ENCODE measurements at regions not wholly inside any gene's neighbourhood (a gene's known extent, or its start where the extent isn't known, plus 50 kb on each side); places are given as distances from the start of the nearest gene placed in this dataset.
"Not testable (repeated sequence)": the region's sequence is repeated elsewhere in the genome, so short reads cannot be mapped to it uniquely, and the experiment has no call there.

DNA sequence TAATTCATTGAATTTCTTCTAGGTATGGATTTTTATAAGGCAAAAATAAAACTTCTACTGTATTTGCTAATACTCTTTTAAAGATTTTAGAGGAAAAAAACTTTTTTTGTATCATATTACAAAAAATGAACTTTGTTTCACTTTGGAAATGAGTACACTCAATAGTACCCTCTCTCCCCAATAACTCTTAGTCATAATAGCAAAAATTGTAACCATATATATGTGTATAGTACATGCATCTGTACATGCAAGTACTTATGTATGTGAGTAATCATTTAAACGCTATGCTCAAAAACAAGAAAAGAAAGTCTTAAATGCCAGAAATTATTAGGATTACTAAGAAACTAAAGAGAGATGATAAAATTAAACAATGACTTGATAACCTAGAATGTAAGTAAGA, 95.9 kb upstream of the HGF start:
- H3K27ac ChIP-seq = no peak overlapping the region

DNA sequence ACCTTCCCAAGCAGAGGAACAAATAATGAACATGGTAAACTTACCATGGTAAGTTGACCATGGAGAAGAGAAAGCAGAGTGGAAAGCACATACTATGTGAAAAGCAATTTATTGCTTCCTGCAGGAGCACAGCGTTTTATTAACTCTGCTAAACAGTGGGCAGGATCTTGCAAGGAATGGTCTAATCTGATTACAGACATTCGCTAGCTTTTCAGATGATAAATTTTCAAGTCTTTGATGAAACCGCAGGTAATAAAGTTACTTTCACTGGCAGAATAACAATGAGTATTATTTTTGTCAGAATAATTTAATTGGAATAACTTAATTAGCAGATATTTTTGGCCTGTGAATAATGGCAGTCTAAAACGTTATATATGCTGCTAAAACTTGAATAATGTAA, 89.6 kb upstream of the HGF start:
- Histone ChIP-seq H3K4me3 (no peak overlapping the region), H3K27ac (no peak overlapping the region), H3K9me3 (ENCODE audit: low read depth) (no peaks in the 10 kb centered on the region), H3K36me3 (no peaks in the 10 kb centered on the region), H3K4me1 (ENCODE audit: low read depth) (no peaks in the 10 kb centered on the region), H3K27me3 (no peaks in the 10 kb centered on the region)
- TF ChIP-seq, protein P1, sequence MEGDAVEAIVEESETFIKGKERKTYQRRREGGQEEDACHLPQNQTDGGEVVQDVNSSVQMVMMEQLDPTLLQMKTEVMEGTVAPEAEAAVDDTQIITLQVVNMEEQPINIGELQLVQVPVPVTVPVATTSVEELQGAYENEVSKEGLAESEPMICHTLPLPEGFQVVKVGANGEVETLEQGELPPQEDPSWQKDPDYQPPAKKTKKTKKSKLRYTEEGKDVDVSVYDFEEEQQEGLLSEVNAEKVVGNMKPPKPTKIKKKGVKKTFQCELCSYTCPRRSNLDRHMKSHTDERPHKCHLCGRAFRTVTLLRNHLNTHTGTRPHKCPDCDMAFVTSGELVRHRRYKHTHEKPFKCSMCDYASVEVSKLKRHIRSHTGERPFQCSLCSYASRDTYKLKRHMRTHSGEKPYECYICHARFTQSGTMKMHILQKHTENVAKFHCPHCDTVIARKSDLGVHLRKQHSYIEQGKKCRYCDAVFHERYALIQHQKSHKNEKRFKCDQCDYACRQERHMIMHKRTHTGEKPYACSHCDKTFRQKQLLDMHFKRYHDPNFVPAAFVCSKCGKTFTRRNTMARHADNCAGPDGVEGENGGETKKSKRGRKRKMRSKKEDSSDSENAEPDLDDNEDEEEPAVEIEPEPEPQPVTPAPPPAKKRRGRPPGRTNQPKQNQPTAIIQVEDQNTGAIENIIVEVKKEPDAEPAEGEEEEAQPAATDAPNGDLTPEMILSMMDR (IDR thresholded peaks at IDR 0.05; ENCODE audit: low read depth, low read length) = no peak
- no peak for DNase-seq (ENCODE audit: low read depth in 1 of 2, low spot score in 1 of 2)

More for the DNA sequence above, 95.9 kb upstream of the HGF start:
- Histone ChIP-seq H3K4me3 (no peak overlapping the region), H3K4me1 (ENCODE audit: low read depth) (no peaks in the 10 kb centered on the region), H3K27me3 (no peaks in the 10 kb centered on the region), H3K36me3 (no peaks in the 10 kb centered on the region), H3K9me3 (ENCODE audit: low read depth) (no peaks in the 10 kb centered on the region)
- TF ChIP-seq, protein P1 (IDR thresholded peaks at IDR 0.05; ENCODE audit: low read depth, low read length) = no peak
- DNase-seq (ENCODE audit: low read depth in 1 of 2, low spot score in 1 of 2) = no peak

DNA sequence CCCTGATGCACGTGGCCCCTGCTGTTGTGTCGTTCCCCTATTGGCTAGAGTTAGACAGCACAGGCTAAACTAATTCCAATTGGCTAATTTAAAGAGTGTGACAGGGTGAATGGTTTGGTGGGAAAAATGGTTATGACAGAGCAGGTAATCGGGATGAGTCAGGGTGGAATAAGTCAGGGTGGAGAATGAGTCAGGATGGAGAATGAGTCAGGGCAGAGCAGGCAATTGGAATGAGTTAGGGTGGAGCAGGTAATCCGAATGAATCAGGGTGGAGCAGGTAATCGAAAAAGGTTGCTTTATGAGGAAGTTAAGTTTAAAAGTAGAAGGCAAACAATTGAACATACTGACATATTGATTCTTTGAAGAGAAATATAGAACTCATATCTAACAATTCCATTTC, 89.0 kb upstream of the HGF start:
- DNase-seq (ENCODE audit: low read depth in 1 of 2, low spot score in 1 of 2); H3K4me1 ChIP-seq (ENCODE audit: low read depth); H3K27ac ChIP-seq; H3K27me3 ChIP-seq; H3K9me3 ChIP-seq (ENCODE audit: low read depth); H3K36me3 ChIP-seq; H3K4me3 ChIP-seq: not testable (repeated sequence)

DNA sequence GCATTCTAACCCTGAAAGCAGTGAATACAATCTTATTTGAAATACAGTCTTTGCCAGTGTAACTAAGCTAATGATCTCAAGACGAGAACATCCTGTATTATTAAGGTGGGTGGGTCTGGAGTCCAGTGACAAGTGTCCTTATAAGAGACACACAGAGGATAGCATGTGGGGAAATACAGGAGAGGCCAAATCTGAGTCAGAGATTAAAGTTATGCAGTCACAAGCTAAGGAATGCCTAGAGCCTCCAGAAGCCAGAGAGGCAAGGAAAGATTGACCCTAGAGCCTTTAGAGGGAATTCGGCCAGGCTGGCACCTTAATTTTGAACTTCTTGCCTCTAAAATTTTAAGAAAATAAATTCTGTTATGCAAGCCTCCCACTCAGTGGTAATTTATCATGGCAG, 87.5 kb upstream of the HGF start:
- Histone ChIP-seq H3K27me3 (no peaks in the 10 kb centered on the region), H3K4me1 (ENCODE audit: low read depth) (no peaks in the 10 kb centered on the region), H3K9me3 (ENCODE audit: low read depth) (no peaks in the 10 kb centered on the region), H3K4me3 (no peak overlapping the region), H3K36me3 (no peaks in the 10 kb centered on the region), H3K27ac (no peak overlapping the region)
- DNase-seq (ENCODE audit: low read depth in 1 of 2, low spot score in 1 of 2) = peak in 1 of 2 donors; percentile 33
- TF ChIP-seq, protein P1 (IDR thresholded peaks at IDR 0.05; ENCODE audit: low read depth, low read length) = no peak

DNA sequence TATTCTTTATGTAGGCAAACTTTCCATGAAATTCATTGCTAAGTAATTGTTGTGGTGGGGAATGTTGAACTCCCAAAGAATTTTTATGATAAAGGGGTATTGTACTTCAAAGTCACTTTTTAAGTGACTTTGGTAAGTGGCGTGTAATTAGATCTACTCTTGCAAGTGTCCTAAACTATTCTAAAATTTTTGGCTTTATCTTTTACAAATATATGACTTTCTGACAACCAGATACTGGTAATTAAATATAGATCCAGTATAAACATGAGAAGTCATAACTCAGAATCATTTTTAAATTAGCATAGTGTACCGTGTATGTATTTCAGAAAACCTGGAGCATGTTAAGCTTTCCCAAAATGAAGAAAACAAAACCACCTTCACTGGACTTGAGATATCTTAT, 84.7 kb upstream of the HGF start:
- Histone ChIP-seq H3K27me3 (no peaks in the 10 kb centered on the region), H3K4me3 (no peak overlapping the region), H3K27ac (no peak overlapping the region), H3K9me3 (ENCODE audit: low read depth) (no peaks in the 10 kb centered on the region), H3K4me1 (ENCODE audit: low read depth) (no peaks in the 10 kb centered on the region), H3K36me3 (no peaks in the 10 kb centered on the region)
- no peak for DNase-seq (ENCODE audit: low read depth in 1 of 2, low spot score in 1 of 2)
- TF ChIP-seq, protein P1 (IDR thresholded peaks at IDR 0.05; ENCODE audit: low read depth, low read length) = no peak

DNA sequence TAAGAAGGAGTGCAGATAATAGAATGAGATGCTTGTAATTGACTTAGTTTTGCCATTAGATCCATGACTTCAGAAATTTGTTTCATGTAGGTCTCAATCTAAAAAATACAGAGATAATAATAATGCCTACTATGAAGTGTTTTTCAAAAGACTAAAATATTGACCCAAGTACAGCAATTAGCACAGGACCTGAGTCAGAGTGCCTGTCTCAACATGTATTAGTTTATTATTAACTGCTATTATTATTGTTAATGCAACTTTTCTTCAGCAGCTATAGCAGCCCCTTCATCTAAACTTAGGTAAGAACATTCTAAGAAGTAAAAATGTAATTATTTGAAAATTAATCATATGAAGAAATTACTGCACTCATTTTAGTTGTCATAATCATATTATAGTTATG, 82.9 kb upstream of the HGF start:
- TF ChIP-seq, protein P1 (IDR thresholded peaks at IDR 0.05; ENCODE audit: low read depth, low read length) = no peak
- Histone ChIP-seq H3K27me3 (no peaks in the 10 kb centered on the region), H3K4me3 (no peak overlapping the region), H3K36me3 (no peaks in the 10 kb centered on the region), H3K9me3 (ENCODE audit: low read depth) (no peaks in the 10 kb centered on the region), H3K4me1 (ENCODE audit: low read depth) (no peaks in the 10 kb centered on the region), H3K27ac (no peak overlapping the region)
- no peak for DNase-seq (ENCODE audit: low read depth in 1 of 2, low spot score in 1 of 2)
